ENCODE measurements at regions not wholly inside any gene's neighbourhood (a gene's known extent, or its start where the extent isn't known, plus 50 kb on each side); places are given as distances from the start of the nearest gene placed in this dataset.

- no peak for TF ChIP-seq TAF1 (IDR thresholded peaks at IDR 0.05; ENCODE audit: low read depth, low read length)
- no peak for TF ChIP-seq POLR2AphosphoS5 (IDR thresholded peaks at IDR 0.05; ENCODE audit: low read depth, low read length)
- no peak for TF ChIP-seq POLR2A (IDR thresholded peaks at IDR 0.05; ENCODE audit: low read depth, low read length)
- no peak for TF ChIP-seq PAX5 (IDR thresholded peaks at IDR 0.05; ENCODE audit: insufficient read depth, low read length, severe bottlenecking)
Measured at GRCh38 chr5:117769877-117770276, 1195.3 kb upstream of the SEMA6A start.
